Spleen (tissue), 11 donors: ENCODE measurements at regions not wholly inside any gene's neighbourhood (a gene's known extent, or its start where the extent isn't known, plus 50 kb on each side); places are given as distances from the start of the nearest gene placed in this dataset.

Experiments
- DNase-seq: peaks from one replicate; pipeline ENCODE4 v3.0.0-alpha.2; 2020
- H3K27ac ChIP-seq, 8 donors: fragments of 200-600 bp; sonication (generic) in 7 of 8; 1 replicate in 4 of 8; 2 replicates in 4 of 8; pipeline versions ENCODE4 v1.5.0 to v1.8.0; 2016 to 2021; ENCODE audit warnings: inconsistent platforms in 4 of 8, mild to moderate bottlenecking in 4 of 8, moderate library complexity in 1 of 8
- H3K27me3 ChIP-seq, 7 donors: fragments of 200-600 bp; sonication (generic) in 6 of 7; replicated peaks in 1 of 7; 1 replicate in 4 of 7; 2 replicates in 3 of 7; pipeline versions ENCODE4 v1.5.0 to v1.8.0; 2016 to 2021; ENCODE audit warnings: inconsistent platforms in 3 of 7, mild to moderate bottlenecking in 1 of 7
- H3K36me3 ChIP-seq, 6 donors: fragments of 200-600 bp; sonication (generic) in 5 of 6; 1 replicate in 4 of 6; 2 replicates in 2 of 6; pipeline versions ENCODE4 v1.5.0 to v1.8.0; 2016 to 2021; ENCODE audit warnings: inconsistent platforms in 2 of 6
- H3K4me1 ChIP-seq, 6 donors: fragments of 200-600 bp; sonication (generic) in 5 of 6; 1 replicate in 3 of 6; 2 replicates in 3 of 6; pipeline versions ENCODE4 v1.5.0 to v1.8.0; 2016 to 2021; ENCODE audit warnings: inconsistent platforms in 3 of 6
- H3K4me3 ChIP-seq, 8 donors: fragments of 200-600 bp; sonication (generic) in 7 of 8; 1 replicate in 4 of 8; 2 replicates in 4 of 8; pipeline versions ENCODE4 v1.5.0 to v1.8.0; 2016 to 2021; ENCODE audit warnings: inconsistent platforms in 4 of 8, mild to moderate bottlenecking in 4 of 8, moderate library complexity in 2 of 8
- H3K9me3 ChIP-seq, 8 donors: fragments of 200-600 bp; sonication (generic) in 7 of 8; 1 replicate in 4 of 8; 2 replicates in 4 of 8; pipeline versions ENCODE4 v1.5.0 to v1.8.0; 2016 to 2021; ENCODE audit warnings: inconsistent platforms in 4 of 8
- CTCF ChIP-seq, 11 experiments: fragments of 200-600 bp in 7 of 11; fragments of 450-650 bp in 4 of 11; sonication (generic) in 4 of 11; IDR thresholded peaks in 8 of 11; conservative IDR thresholded peaks in 3 of 11; 1 replicate in 7 of 11; 2 replicates in 4 of 11; pipeline versions ENCODE4 v1.4.0 to v1.8.0; 2016 to 2021; ENCODE audit warnings: antibody characterized with exemption in 11 of 11, inconsistent platforms in 4 of 11, mild to moderate bottlenecking in 1 of 11
- POLR2A ChIP-seq, 3 donors: fragments of 450-650 bp; IDR thresholded peaks; one replicate each; pipeline ENCODE4 v1.5.1; 2017; ENCODE audit warnings: antibody characterized with exemption in 3 of 3, mild to moderate bottlenecking in 1 of 3
- POLR2AphosphoS5 ChIP-seq, 3 donors: sonication (generic); formaldehyde crosslinking; IDR thresholded peaks; one replicate each; pipeline ENCODE4 v1.5.1; 2017; ENCODE audit warnings: antibody characterized with exemption in 3 of 3
- WGBS, 5 donors: extraction: QIAGEN DNeasy Blood & Tissue Kit in 3 of 5; methylation state at CpG; one replicate each; pipeline versions ENCODE4 v1.1.5 to v1.1.7; 2013 to 2018; 5-methylcytosine and 5-hydroxymethylcytosine counted together
- intact Hi-C: fragments of 100-400 bp; cut with DNase I; formaldehyde crosslinking; loops from one replicate; pipeline ENCODE4 v1.15.0; 2023; ENCODE audit warnings: low total_unique reads
- donor health status: healthy with polysubstance abuse.
- donor health status: DM: no; HTN: no; CAD: no; lungs with moderate emphysema.
- donor health status: DM: no; HTN: no; CAD: no.
- donor health status: Bipolar disorder and iron deficiency.
- donor health status: healthy.
- donor health status: DM: no; HTN: no; CAD: no.
- donor health status: DM: yes; HTN: yes; CAD: no.

GRCh38 chr6:105932440-105932839, 153.7 kb upstream of the PRDM1 start:
- 83 to 98% (median 92%) methylated on average over 2 of the region's 2 CpGs for WGBS, 5 donors
- Histone ChIP-seq H3K9me3 (no peaks in the 10 kb centered on the region), H3K4me3 (no peak overlapping the region), H3K36me3 (no peaks in the 10 kb centered on the region), H3K27me3 (no peaks in the 10 kb centered on the region), H3K4me1 (peaks cover 0 to 14% (median 0%) of the 10 kb centered on the region in 6 donors), H3K27ac (no peak overlapping the region)
- intact Hi-C loops: no loop called here
- TF ChIP-seq POLR2AphosphoS5 (IDR thresholded peaks at IDR 0.05) (no peak), CTCF (IDR thresholded peaks at IDR 0.05 in 8 of 11, conservative IDR thresholded peaks at IDR 0.05 in 3 of 11) (no peak), POLR2A (IDR thresholded peaks at IDR 0.05) (no peak)
- DNase-seq: no peak

- Histone ChIP-seq H3K4me1 (peaks cover 0 to 8% (median 0%) of the 10 kb centered on the region in 6 donors), H3K27ac (no peak overlapping the region), H3K36me3 (no peaks in the 10 kb centered on the region), H3K4me3 (no peak overlapping the region), H3K27me3 (no peaks in the 10 kb centered on the region), H3K9me3 (no peaks in the 10 kb centered on the region)
- DNase-seq: no peak
- 67 to 94% (median 88%) methylated on average over 1 of the region's 1 CpG for WGBS, 5 donors
- TF ChIP-seq CTCF (IDR thresholded peaks at IDR 0.05 in 8 of 11, conservative IDR thresholded peaks at IDR 0.05 in 3 of 11) (no peak), POLR2A (IDR thresholded peaks at IDR 0.05) (no peak), POLR2AphosphoS5 (IDR thresholded peaks at IDR 0.05) (no peak)
- intact Hi-C loops: no loop called here
Measured at GRCh38 chr6:105929626-105930025, 156.5 kb upstream of the PRDM1 start.

- 43 to 81% (median 66%) methylated on average over 1 of the region's 1 CpG for WGBS, 5 donors
- H3K27ac ChIP-seq: no peak overlapping the region
- DNase-seq: no peak
- intact Hi-C loops: no loop called here
- H3K27me3 ChIP-seq: no peaks in the 10 kb centered on the region
- no peaks in the 10 kb centered on the region for H3K36me3 ChIP-seq
- H3K4me1 ChIP-seq: no peaks in the 10 kb centered on the region
- H3K9me3 ChIP-seq: no peaks in the 10 kb centered on the region
- H3K4me3 ChIP-seq: no peak overlapping the region
- TF ChIP-seq POLR2AphosphoS5 (IDR thresholded peaks at IDR 0.05) (no peak), CTCF (IDR thresholded peaks at IDR 0.05 in 8 of 11, conservative IDR thresholded peaks at IDR 0.05 in 3 of 11) (no peak), POLR2A (IDR thresholded peaks at IDR 0.05) (no peak)
Measured at GRCh38 chr6:105926318-105926717, 159.8 kb upstream of the PRDM1 start.

GRCh38 chr6:105925706-105926105, 160.4 kb upstream of the PRDM1 start:
- no peak for DNase-seq
- no peaks in the 10 kb centered on the region for H3K27me3 ChIP-seq
- H3K4me3 ChIP-seq: no peak overlapping the region
- no peak overlapping the region for H3K27ac ChIP-seq
- no peaks in the 10 kb centered on the region for H3K36me3 ChIP-seq
- WGBS, 5 donors: 89 to 98% (median 92%) methylated on average over 3 of the region's 3 CpGs
- H3K9me3 ChIP-seq: no peaks in the 10 kb centered on the region
- H3K4me1 ChIP-seq: no peaks in the 10 kb centered on the region
- intact Hi-C loops: no loop called here
- TF ChIP-seq CTCF (IDR thresholded peaks at IDR 0.05 in 8 of 11, conservative IDR thresholded peaks at IDR 0.05 in 3 of 11) (no peak), POLR2AphosphoS5 (IDR thresholded peaks at IDR 0.05) (no peak), POLR2A (IDR thresholded peaks at IDR 0.05) (no peak)
